GM21447 (cell line): ENCODE measurements at regions not wholly inside any gene's neighbourhood (a gene's known extent, or its start where the extent isn't known, plus 50 kb on each side); places are given as distances from the start of the nearest gene placed in this dataset.
"Not testable (repeated sequence)": the region's sequence is repeated elsewhere in the genome, so short reads cannot be mapped to it uniquely, and the experiment has no call there.

ENCODE experiments used
- ATAC-seq: cut with Tn5 transposase; IDR thresholded peaks from one replicate; pipeline ENCODE4 v1.9.1; 2021; ENCODE audit not compliant: unreplicated experiment

- ATAC-seq, result no peak
Measured at GRCh38 chrX:137878401-137878800, 312.5 kb downstream of the ZIC3 start.

GRCh38 chrX:137882960-137883359 is 317.0 kb downstream of the ZIC3 start:
- ATAC-seq, result no peak

DNA sequence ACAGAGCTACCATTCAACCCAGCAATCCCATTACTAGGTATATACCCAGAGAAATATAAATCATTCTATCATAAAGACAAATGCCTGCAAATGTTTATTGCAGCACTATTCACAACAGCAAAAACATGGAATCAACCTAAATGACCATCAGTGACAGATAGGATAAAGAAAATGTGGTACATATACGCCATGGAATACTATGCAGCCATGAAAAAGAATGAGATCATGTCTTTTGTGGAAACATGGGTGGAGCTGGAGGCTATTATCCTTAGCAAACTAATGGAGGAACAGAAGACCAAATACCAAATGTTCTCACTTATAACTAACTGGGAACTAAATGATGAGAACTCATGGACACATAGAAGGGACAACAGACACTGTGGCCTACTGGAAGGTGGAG is 318.9 kb downstream of the ZIC3 start:
- not testable (repeated sequence) for ATAC-seq

- ATAC-seq, result no peak
Measured at GRCh38 chrX:137891431-137891830, 325.5 kb downstream of the ZIC3 start.

DNA sequence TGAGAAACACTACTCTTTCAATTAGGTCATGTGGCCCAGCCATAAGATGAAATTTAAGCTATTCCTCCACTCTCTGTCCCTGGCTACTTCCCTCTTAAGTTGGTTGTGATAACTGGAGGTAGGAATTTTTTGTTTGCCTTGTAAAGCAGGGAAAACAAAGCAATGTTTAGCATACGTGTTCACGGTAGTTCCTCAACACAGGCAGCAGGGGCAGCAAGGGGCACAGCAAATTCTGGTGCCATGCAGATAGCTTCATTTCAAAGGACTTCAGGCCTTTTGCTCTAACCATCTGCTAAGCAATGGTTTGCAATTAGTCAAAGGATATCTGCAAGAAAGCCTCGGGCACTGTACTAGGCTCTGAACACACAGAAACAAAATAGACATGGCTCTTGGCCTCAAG is 330.2 kb downstream of the ZIC3 start:
- ATAC-seq, result no peak

- ATAC-seq, result no peak
Measured at GRCh38 chrX:137915466-137915865, 349.5 kb downstream of the ZIC3 start.

DNA sequence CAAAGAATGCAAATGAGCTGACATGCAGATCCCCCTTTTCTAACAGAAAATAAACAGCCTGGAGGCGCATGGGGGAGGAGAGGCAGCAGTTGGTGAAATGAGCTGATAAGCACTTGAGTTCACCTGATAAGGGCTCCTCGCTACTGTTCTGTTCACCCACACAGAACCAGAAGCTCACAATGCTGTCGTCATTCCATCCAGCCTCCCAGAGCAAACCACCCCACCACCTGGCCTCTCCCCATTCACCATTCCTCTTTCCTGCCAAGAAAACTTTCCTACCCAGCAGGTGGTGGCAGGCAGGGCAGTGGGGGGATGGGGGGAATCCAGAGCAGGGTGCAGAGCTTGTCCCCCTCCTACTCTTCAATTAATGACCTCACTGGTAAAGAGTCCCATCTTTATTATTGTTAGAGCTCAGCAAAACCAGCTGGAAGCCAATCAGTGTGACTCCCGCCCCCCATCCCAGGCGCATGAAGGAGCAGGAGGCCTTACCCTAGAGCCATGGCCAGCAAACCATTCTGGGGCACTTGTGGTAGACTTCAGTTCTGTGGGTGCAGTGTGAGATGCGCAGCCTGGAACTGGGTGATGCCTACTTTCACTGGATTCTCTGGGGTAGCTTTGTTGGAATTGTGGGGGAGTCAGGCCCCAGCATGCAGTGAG is 350.3 kb downstream of the ZIC3 start:
- ATAC-seq, result no peak

DNA sequence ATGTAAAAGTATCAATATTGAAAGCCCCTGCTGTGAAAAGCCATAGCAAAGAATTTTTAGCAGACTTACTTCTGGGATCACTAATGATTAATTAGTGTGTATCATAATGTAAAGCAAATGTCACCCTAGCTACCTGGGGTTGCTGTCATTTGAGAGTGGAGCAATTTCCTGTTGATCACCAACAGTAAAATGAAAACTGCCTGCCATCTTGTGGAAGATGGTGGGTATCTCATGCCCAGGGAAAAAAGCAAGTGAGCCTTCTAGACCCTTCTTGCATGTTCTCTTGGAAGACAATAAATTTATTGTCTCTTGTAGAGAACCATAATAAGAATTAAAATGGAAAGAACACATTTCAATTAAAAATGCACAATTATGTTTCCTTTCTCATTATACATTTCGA is 360.2 kb downstream of the ZIC3 start:
- no peak for ATAC-seq

DNA sequence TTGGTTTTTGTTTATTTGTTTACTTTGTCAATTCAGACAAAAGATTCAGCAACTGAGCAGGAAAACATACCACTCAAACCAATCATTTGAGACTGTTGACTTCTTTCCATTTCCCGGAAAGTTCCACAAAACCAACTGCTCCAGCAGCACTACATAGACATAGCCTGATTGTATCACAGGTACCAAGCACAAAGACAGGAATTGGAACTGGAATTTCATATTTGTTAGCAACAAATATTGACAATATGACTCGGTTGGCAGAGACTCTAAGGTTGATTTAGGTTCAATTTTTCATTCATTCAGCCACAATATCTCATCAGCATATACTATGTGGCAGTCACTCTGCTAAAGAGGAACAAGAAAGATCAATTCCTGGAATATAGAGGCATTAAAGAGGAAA is 364.0 kb downstream of the ZIC3 start:
- ATAC-seq, result no peak

GRCh38 chrX:137930533-137930932 is 364.6 kb downstream of the ZIC3 start:
- ATAC-seq, result no peak

DNA sequence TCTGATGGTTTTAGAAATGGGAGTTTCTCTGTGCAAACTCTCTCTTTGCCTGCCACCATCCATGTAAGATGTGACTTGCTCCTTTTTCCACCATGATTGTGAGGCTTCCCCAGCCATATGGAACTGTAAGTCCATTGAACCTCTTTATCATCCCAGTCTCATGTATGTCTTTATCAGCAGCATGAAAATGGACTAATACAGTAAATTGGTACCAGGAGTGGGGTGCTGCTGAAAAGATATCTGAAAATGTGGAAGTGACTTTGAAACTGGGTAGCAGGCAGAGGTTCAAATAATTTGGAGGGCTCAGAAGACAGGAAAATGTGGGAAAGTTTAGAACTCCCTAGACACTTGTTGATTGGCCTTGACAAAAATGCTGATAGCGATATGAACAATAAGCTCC is 368.3 kb downstream of the ZIC3 start:
- not testable (repeated sequence) for ATAC-seq

DNA sequence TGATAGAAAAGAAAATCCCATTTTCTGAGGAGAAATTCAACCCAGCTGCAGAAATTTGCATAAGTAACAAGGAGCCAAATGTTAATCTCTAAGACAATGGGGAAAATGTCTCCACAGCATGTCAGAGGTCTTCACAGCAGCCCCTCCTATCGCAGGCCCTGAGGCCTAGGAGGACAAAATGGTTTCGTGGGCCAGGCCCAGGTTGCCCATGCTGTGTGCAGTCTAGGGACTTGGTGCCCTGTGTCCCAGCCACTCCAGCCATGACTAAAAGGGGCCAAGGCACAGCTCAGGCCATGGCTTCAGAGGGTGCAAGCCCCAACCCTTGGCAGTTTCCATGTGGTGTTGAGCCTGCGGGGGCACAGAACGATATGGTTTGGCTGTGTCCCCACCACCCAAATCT is 369.0 kb downstream of the ZIC3 start:
- not testable (repeated sequence) for ATAC-seq

GRCh38 chrX:137945470-137945869 is 379.5 kb downstream of the ZIC3 start:
- no peak for ATAC-seq

GRCh38 chrX:137969191-137969590 is 403.3 kb downstream of the ZIC3 start:
- no peak for ATAC-seq

- ATAC-seq, result no peak
Measured at GRCh38 chrX:137982472-137983172, 416.7 kb downstream of the ZIC3 start.

GRCh38 chrX:137988470-137988869 is 422.5 kb downstream of the ZIC3 start:
- no peak for ATAC-seq

DNA sequence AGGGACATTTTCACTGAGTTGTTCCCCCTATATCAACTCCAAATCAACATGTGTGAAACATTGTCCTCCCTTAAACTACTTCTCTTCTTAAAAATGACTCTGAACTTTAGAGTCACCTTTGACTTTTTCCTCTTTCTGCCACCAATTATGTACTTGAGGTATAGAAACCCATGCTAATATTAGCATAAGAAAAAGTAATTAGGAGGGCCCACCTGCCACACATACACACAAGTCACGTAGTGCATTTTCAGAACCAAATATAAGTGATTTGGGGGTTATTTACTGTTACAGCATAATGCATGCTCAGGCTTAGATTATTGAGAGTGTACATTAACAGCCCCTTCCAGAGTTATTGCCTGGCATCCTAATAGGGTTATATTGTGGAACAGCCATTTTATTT is 432.7 kb downstream of the ZIC3 start:
- ATAC-seq, result no peak

DNA sequence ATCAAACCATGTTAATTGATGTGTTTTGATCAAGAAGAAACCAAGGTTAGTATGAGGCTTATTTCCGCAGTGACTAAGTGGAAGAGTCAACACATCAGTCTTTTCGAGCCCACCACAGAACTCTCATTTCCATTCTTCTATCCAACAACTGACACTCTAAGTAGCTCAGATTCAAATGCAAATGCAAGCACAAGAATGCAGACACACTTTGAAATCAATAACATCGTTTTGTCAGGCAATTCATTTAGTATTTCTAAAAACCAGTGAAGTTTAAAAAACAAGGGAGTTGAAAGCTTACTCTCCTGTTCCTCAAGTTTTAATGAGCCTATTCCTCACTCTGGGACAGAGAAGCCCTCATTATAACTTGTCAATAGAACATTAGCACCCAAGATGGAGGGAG is 433.1 kb downstream of the ZIC3 start:
- no peak for ATAC-seq

DNA sequence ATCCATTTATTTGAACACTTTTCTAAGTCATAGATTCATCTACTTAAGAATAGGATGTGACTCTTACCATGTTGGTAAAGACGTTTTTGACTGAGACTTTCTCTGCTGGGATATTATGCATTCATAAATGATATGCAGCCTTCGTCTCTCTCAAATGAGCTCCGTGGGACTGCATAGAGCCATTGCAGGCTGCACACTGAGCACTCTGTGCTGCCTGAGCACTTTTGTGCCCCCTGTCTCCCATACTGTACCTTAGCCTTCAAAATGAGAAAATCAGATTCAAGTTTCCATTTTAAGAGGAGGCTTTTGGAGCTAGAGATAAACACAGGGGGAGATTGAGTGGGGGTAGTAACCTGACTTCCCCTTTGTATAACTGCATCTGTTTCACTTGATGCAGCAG is 433.6 kb downstream of the ZIC3 start:
- no peak for ATAC-seq

DNA sequence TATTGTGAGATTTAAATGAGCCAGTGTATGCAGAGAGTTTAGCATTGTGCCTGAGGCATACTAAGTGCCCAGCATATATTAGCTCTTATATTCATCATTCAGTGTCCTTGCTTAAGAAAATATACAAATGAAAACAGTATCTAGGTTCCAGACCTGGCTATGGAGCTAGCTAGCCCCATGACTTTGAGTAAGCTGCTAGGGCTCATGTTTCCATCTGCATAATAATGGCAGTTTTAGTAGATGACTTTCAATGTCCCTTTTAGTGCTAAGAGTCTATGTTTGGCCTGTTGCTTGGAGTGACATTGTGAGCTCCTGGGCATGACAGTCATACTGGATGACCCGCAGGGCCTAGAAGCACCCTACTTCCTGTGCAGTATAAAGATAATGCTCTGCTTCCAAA is 435.3 kb downstream of the ZIC3 start:
- ATAC-seq, result no peak

GRCh38 chrX:138006180-138006579 is 440.3 kb downstream of the ZIC3 start:
- ATAC-seq, result no peak

DNA sequence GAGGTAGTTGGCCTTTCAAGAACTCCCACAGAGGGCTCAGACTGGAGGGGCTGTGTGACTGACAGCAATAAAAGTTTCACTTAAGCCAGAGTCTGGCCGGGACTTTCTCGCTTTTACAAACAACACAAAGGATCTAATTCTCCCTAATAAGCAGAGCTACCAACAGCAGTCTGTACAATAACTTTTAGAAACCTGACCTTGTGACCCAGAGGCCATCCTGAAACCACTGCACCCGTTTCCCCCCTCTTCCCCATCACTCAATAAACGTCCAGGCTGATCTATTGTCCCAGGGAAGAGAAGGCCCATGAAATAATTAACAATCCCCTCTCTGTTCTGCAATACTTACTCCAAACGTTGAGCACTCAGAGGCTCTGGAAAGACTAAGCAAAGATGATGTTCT is 442.4 kb downstream of the ZIC3 start:
- no peak for ATAC-seq

DNA sequence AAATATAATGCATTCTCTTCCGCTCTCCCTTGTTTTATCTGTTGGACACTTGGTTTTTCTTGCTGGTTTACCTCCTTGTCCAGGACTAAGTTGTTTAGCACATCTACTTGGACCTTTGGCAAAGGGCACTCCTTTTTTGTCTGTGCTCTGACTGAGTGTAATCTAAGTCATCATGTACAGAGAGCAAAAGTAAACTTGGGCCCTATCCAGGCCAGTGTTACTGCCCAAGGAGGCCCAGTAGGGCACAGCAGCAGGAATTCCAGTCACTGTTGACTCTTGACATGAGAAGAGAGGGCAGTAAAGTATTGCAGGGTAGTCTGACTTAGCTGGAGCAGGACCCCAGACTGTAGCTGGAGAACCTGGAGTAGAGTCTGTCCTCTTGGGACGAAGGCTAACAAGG is 445.5 kb downstream of the ZIC3 start:
- no peak for ATAC-seq
